KMS-11 (cell line): ENCODE measurements at regions not wholly inside any gene's neighbourhood (a gene's known extent, or its start where the extent isn't known, plus 50 kb on each side); places are given as distances from the start of the nearest gene placed in this dataset.

Experiments
- H2AFZ ChIP-seq: fragments of 200-600 bp; sonication (generic); 2 replicates; pipeline ENCODE4 v1.6.1; 2016; ENCODE audit warnings: antibody characterized with exemption, mixed run types, low read depth
- H3K27ac ChIP-seq: fragments of 200-600 bp; sonication (generic); 2 replicates; pipeline ENCODE4 v1.6.1; 2016; ENCODE audit warnings: mild to moderate bottlenecking, mixed run types
- H3K27me3 ChIP-seq: fragments of 200-600 bp; sonication (generic); 2 replicates; pipeline ENCODE4 v1.6.1; 2017; ENCODE audit warnings: mild to moderate bottlenecking, low read depth, mixed run types, moderate library complexity; ENCODE audit not compliant: insufficient read depth
- H3K36me3 ChIP-seq: fragments of 200-600 bp; sonication (generic); 2 replicates; pipeline ENCODE4 v1.6.1; 2017; ENCODE audit warnings: mild to moderate bottlenecking, mixed run types; ENCODE audit not compliant: insufficient read depth
- H3K4me1 ChIP-seq: fragments of 200-600 bp; sonication (generic); 2 replicates; pipeline ENCODE4 v1.6.1; 2016; ENCODE audit warnings: mild to moderate bottlenecking, low read depth, mixed run types; ENCODE audit not compliant: poor library complexity, severe bottlenecking
- H3K4me2 ChIP-seq: fragments of 200-600 bp; sonication (generic); 2 replicates; pipeline ENCODE4 v1.7.0; 2016; ENCODE audit warnings: mild to moderate bottlenecking, mixed run types
- H3K4me3 ChIP-seq: fragments of 200-600 bp; sonication (generic); IDR thresholded peaks from 2 replicates; pipeline ENCODE4 v1.6.1; 2017; ENCODE audit warnings: low read depth, low read length, mixed read lengths; ENCODE audit not compliant: insufficient read depth
- H3K79me2 ChIP-seq: fragments of 200-600 bp; sonication (generic); 2 replicates; pipeline ENCODE4 v1.6.1; 2016; ENCODE audit warnings: low read depth, mixed run types; ENCODE audit not compliant: insufficient read depth
- H3K9ac ChIP-seq: fragments of 200-600 bp; sonication (generic); 2 replicates; pipeline ENCODE4 v1.6.1; 2016; ENCODE audit warnings: mild to moderate bottlenecking, mixed run types
- H4K20me1 ChIP-seq: fragments of 200-600 bp; sonication (generic); 2 replicates; pipeline ENCODE4 v1.6.1; 2016; ENCODE audit warnings: mild to moderate bottlenecking, mixed run types; ENCODE audit not compliant: insufficient read depth
- TF ChIP-seq, protein P1 (sequence below): fragments of 200-600 bp; sonication (generic); conservative IDR thresholded peaks from 2 replicates; pipeline ENCODE4 v1.6.1; 2017; ENCODE audit warnings: low read depth, mild to moderate bottlenecking, antibody characterized with exemption, low read length, moderate library complexity, mixed read lengths

- H3K27ac ChIP-seq: no peak overlapping the region
- H4K20me1 ChIP-seq: no peaks in the 10 kb centered on the region
- no peak overlapping the region for H2AFZ ChIP-seq
- H3K4me2 ChIP-seq: no peak overlapping the region
- no peak overlapping the region for H3K4me3 ChIP-seq
- TF ChIP-seq, protein P1, sequence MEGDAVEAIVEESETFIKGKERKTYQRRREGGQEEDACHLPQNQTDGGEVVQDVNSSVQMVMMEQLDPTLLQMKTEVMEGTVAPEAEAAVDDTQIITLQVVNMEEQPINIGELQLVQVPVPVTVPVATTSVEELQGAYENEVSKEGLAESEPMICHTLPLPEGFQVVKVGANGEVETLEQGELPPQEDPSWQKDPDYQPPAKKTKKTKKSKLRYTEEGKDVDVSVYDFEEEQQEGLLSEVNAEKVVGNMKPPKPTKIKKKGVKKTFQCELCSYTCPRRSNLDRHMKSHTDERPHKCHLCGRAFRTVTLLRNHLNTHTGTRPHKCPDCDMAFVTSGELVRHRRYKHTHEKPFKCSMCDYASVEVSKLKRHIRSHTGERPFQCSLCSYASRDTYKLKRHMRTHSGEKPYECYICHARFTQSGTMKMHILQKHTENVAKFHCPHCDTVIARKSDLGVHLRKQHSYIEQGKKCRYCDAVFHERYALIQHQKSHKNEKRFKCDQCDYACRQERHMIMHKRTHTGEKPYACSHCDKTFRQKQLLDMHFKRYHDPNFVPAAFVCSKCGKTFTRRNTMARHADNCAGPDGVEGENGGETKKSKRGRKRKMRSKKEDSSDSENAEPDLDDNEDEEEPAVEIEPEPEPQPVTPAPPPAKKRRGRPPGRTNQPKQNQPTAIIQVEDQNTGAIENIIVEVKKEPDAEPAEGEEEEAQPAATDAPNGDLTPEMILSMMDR: no peak
- H3K9ac ChIP-seq: no peak overlapping the region
- H3K27me3 ChIP-seq: no peaks in the 10 kb centered on the region; the same call in 1 of the 2 replicates
- no peaks in the 10 kb centered on the region for H3K4me1 ChIP-seq
- no peaks in the 10 kb centered on the region for H3K36me3 ChIP-seq
- H3K79me2 ChIP-seq: no peaks in the 10 kb centered on the region
Observed at GRCh38 chr2:240229005-240229404, 88.5 kb upstream of the OTOS start.

- Histone ChIP-seq H3K4me2 (no peak overlapping the region), H3K79me2 (no peaks in the 10 kb centered on the region), H3K27ac (no peak overlapping the region), H3K36me3 (no peaks in the 10 kb centered on the region), H3K4me1 (no peaks in the 10 kb centered on the region), H4K20me1 (no peaks in the 10 kb centered on the region), H3K9ac (no peak overlapping the region), H2AFZ (no peak overlapping the region), H3K4me3 (no peak overlapping the region), H3K27me3 (no peaks in the 10 kb centered on the region; the same call in 1 of the 2 replicates)
- TF ChIP-seq, protein P1: no peak
Observed at GRCh38 chr2:240229603-240230235, 89.3 kb upstream of the OTOS start.

GRCh38 chr2:240230291-240230931 lies 90.0 kb upstream of the OTOS start:
- no peaks in the 10 kb centered on the region for H3K4me1 ChIP-seq
- H3K79me2 ChIP-seq: no peaks in the 10 kb centered on the region
- no peak overlapping the region for H2AFZ ChIP-seq
- no peak overlapping the region for H3K27ac ChIP-seq
- no peak overlapping the region for H3K4me3 ChIP-seq
- no peaks in the 10 kb centered on the region; the same call in 1 of the 2 replicates for H3K27me3 ChIP-seq
- no peaks in the 10 kb centered on the region for H3K36me3 ChIP-seq
- no peak overlapping the region for H3K9ac ChIP-seq
- no peaks in the 10 kb centered on the region for H4K20me1 ChIP-seq
- TF ChIP-seq, protein P1: no peak
- H3K4me2 ChIP-seq: no peak overlapping the region

DNA sequence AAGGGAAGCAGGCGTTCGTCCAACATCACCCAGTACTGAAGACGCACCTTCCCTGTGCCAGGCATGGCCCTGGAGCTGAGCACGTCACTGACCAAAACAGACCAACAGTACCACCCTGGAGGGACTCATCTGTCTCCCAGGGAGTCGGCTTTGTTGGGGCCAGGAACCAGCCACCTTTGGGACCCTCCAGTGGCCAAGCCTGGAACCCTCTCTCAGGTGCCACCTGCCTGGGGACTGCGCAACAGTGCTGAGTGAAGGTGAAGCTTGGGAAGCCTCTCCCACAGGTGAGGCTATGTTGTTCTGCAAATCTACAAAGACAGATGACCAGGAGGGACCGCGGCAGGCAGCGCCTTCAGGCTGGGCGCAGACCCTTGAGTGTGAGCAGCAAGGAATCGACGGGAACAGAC lies 91.4 kb upstream of the OTOS start:
- H3K4me2 ChIP-seq: no peak overlapping the region
- H3K4me3 ChIP-seq: no peak overlapping the region
- no peaks in the 10 kb centered on the region for H3K36me3 ChIP-seq
- no peaks in the 10 kb centered on the region for H3K4me1 ChIP-seq
- H2AFZ ChIP-seq: no peak overlapping the region
- H4K20me1 ChIP-seq: no peaks in the 10 kb centered on the region
- no peaks in the 10 kb centered on the region for H3K79me2 ChIP-seq
- TF ChIP-seq, protein P1: no peak
- H3K27me3 ChIP-seq: no peaks in the 10 kb centered on the region; the same call in 1 of the 2 replicates
- H3K9ac ChIP-seq: no peak overlapping the region
- H3K27ac ChIP-seq: no peak overlapping the region
